GM15510 (cell line): ENCODE measurements at regions not wholly inside any gene's neighbourhood (a gene's known extent, or its start where the extent isn't known, plus 50 kb on each side); places are given as distances from the start of the nearest gene placed in this dataset.

Source experiments
- POLR2A ChIP-seq: IDR thresholded peaks from 3 replicates; pipeline ENCODE4 v1.6.1; 2011; ENCODE audit warnings: borderline replicate concordance; ENCODE audit not compliant: insufficient read length; ENCODE audit errors: extremely low read depth

- no peak for TF ChIP-seq POLR2A
Observed at GRCh38 chr1:59149435-59149834, 147.5 kb upstream of the FGGY start.

- TF ChIP-seq POLR2A: no peak
Observed at GRCh38 chr1:59150577-59151386, 146.1 kb upstream of the FGGY start.

GRCh38 chr1:59151387-59151761 lies 145.5 kb upstream of the FGGY start:
- no peak for TF ChIP-seq POLR2A

GRCh38 chr1:59151860-59152259 lies 145.0 kb upstream of the FGGY start:
- TF ChIP-seq POLR2A: no peak

GRCh38 chr1:59152511-59152910 lies 144.4 kb upstream of the FGGY start:
- TF ChIP-seq POLR2A: no peak

GRCh38 chr1:59154401-59154800 lies 142.5 kb upstream of the FGGY start:
- no peak for TF ChIP-seq POLR2A

- no peak for TF ChIP-seq POLR2A
Observed at GRCh38 chr1:59155351-59155750, 141.5 kb upstream of the FGGY start.

- TF ChIP-seq POLR2A: no peak
Observed at GRCh38 chr1:59156051-59156450, 140.8 kb upstream of the FGGY start.

GRCh38 chr1:59156526-59157199 lies 140.2 kb upstream of the FGGY start:
- no peak for TF ChIP-seq POLR2A

- no peak for TF ChIP-seq POLR2A
Observed at GRCh38 chr1:59158321-59158720, 138.6 kb upstream of the FGGY start.

GRCh38 chr1:59159557-59160203 lies 137.2 kb upstream of the FGGY start:
- TF ChIP-seq POLR2A: no peak

- TF ChIP-seq POLR2A: no peak
Observed at GRCh38 chr1:59161136-59161535, 135.8 kb upstream of the FGGY start.

GRCh38 chr1:59162665-59163064 lies 134.2 kb upstream of the FGGY start:
- TF ChIP-seq POLR2A: no peak

GRCh38 chr1:59163268-59164092 lies 133.4 kb upstream of the FGGY start:
- no peak for TF ChIP-seq POLR2A

GRCh38 chr1:59164371-59164770 lies 132.5 kb upstream of the FGGY start:
- no peak for TF ChIP-seq POLR2A
